ENCODE measurements at regions not wholly inside any gene's neighbourhood (a gene's known extent, or its start where the extent isn't known, plus 50 kb on each side); places are given as distances from the start of the nearest gene placed in this dataset.

DNA sequence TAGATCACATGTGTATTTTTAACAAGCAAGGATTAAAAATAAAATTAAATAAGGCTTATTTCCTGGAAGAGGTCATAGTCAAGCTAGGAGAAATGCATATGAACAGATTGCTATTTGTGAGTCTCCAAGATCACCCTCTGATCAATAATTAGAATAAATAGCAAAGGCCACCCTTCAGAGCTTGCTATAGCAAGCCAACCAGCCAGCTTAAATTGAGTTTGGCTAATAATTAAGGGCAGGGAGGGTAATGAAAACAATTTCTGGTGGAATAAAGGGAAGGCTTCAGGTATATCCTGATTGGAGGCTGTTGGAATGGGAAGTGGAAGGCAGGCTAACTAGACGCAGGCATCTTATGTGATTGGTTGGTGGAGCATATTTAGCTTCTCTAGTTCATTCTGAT is 403.5 kb downstream of the ARL4A start:
- TF ChIP-seq POLR2AphosphoS5 (IDR thresholded peaks at IDR 0.05; ENCODE audit: low read depth, low read length) (no peak), TAF1 (IDR thresholded peaks at IDR 0.05; ENCODE audit: borderline replicate concordance, insufficient read depth, low read length) (no peak), SIN3A (IDR thresholded peaks at IDR 0.05; ENCODE audit: borderline replicate concordance, insufficient read depth, low read length) (no peak)
- TF ChIP-seq, protein P1, sequence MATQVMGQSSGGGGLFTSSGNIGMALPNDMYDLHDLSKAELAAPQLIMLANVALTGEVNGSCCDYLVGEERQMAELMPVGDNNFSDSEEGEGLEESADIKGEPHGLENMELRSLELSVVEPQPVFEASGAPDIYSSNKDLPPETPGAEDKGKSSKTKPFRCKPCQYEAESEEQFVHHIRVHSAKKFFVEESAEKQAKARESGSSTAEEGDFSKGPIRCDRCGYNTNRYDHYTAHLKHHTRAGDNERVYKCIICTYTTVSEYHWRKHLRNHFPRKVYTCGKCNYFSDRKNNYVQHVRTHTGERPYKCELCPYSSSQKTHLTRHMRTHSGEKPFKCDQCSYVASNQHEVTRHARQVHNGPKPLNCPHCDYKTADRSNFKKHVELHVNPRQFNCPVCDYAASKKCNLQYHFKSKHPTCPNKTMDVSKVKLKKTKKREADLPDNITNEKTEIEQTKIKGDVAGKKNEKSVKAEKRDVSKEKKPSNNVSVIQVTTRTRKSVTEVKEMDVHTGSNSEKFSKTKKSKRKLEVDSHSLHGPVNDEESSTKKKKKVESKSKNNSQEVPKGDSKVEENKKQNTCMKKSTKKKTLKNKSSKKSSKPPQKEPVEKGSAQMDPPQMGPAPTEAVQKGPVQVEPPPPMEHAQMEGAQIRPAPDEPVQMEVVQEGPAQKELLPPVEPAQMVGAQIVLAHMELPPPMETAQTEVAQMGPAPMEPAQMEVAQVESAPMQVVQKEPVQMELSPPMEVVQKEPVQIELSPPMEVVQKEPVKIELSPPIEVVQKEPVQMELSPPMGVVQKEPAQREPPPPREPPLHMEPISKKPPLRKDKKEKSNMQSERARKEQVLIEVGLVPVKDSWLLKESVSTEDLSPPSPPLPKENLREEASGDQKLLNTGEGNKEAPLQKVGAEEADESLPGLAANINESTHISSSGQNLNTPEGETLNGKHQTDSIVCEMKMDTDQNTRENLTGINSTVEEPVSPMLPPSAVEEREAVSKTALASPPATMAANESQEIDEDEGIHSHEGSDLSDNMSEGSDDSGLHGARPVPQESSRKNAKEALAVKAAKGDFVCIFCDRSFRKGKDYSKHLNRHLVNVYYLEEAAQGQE (IDR thresholded peaks at IDR 0.05; ENCODE audit: insufficient read depth in 1 of 2, low read depth in 2 of 2, low read length in 2 of 2), result no peak
